ENCODE measurements at regions not wholly inside any gene's neighbourhood (a gene's known extent, or its start where the extent isn't known, plus 50 kb on each side); places are given as distances from the start of the nearest gene placed in this dataset.

- TF ChIP-seq EP300 (IDR thresholded peaks at IDR 0.05; ENCODE audit: borderline replicate concordance in 1 of 2, low read depth in 1 of 2, low read length in 1 of 2) (no peak), PBX3 (IDR thresholded peaks at IDR 0.05) (no peak), EZH2phosphoT487 (IDR thresholded peaks at IDR 0.05; ENCODE audit: borderline replicate concordance, low read depth) (no peak), YY1 (IDR thresholded peaks at IDR 0.05; ENCODE audit: low read depth) (no peak), TAF1 (IDR thresholded peaks at IDR 0.05; ENCODE audit: borderline replicate concordance, low read depth, low read length) (no peak), MXI1 (IDR thresholded peaks at IDR 0.05; ENCODE audit: low read depth, low read length) (no peak), RFX5 (IDR thresholded peaks at IDR 0.05; ENCODE audit: low read length) (no peak), SMC3 (IDR thresholded peaks at IDR 0.05; ENCODE audit: low read depth, low read length) (no peak)
- TF ChIP-seq, protein P1, sequence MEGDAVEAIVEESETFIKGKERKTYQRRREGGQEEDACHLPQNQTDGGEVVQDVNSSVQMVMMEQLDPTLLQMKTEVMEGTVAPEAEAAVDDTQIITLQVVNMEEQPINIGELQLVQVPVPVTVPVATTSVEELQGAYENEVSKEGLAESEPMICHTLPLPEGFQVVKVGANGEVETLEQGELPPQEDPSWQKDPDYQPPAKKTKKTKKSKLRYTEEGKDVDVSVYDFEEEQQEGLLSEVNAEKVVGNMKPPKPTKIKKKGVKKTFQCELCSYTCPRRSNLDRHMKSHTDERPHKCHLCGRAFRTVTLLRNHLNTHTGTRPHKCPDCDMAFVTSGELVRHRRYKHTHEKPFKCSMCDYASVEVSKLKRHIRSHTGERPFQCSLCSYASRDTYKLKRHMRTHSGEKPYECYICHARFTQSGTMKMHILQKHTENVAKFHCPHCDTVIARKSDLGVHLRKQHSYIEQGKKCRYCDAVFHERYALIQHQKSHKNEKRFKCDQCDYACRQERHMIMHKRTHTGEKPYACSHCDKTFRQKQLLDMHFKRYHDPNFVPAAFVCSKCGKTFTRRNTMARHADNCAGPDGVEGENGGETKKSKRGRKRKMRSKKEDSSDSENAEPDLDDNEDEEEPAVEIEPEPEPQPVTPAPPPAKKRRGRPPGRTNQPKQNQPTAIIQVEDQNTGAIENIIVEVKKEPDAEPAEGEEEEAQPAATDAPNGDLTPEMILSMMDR (IDR thresholded peaks at IDR 0.05): no peak
- TF ChIP-seq, protein P2, sequence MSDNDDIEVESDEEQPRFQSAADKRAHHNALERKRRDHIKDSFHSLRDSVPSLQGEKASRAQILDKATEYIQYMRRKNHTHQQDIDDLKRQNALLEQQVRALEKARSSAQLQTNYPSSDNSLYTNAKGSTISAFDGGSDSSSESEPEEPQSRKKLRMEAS (IDR thresholded peaks at IDR 0.05; ENCODE audit: low read depth): no peak
These were observed 401.3 kb upstream of the BOD1L1 start for GRCh38 chr4:14028862-14029261.

All from SK-N-SH (cell line).